Breast epithelium (tissue), 3 donors: ENCODE measurements at regions not wholly inside any gene's neighbourhood (a gene's known extent, or its start where the extent isn't known, plus 50 kb on each side); places are given as distances from the start of the nearest gene placed in this dataset.

Experiments used
- CTCF ChIP-seq, 3 donors: fragments of 450-650 bp; IDR thresholded peaks; one replicate each; pipeline ENCODE4 v1.5.1; 2016 to 2017; ENCODE audit warnings: antibody characterized with exemption in 3 of 3, mild to moderate bottlenecking in 3 of 3, moderate library complexity in 3 of 3
- POLR2AphosphoS5 ChIP-seq, 3 donors: sonication (generic); formaldehyde crosslinking; IDR thresholded peaks; one replicate each; pipeline ENCODE4 v1.6.1; 2017; ENCODE audit warnings: antibody characterized with exemption in 3 of 3

GRCh38 chr3:86303935-86304334, 687.0 kb downstream of the VGLL3 start:
- TF ChIP-seq CTCF (IDR thresholded peaks at IDR 0.05): no peak
- TF ChIP-seq POLR2AphosphoS5 (IDR thresholded peaks at IDR 0.05): no peak
